ENCODE measurements at regions not wholly inside any gene's neighbourhood (a gene's known extent, or its start where the extent isn't known, plus 50 kb on each side); places are given as distances from the start of the nearest gene placed in this dataset.
"Not testable (repeated sequence)": the region's sequence is repeated elsewhere in the genome, so short reads cannot be mapped to it uniquely, and the experiment has no call there.

DNA sequence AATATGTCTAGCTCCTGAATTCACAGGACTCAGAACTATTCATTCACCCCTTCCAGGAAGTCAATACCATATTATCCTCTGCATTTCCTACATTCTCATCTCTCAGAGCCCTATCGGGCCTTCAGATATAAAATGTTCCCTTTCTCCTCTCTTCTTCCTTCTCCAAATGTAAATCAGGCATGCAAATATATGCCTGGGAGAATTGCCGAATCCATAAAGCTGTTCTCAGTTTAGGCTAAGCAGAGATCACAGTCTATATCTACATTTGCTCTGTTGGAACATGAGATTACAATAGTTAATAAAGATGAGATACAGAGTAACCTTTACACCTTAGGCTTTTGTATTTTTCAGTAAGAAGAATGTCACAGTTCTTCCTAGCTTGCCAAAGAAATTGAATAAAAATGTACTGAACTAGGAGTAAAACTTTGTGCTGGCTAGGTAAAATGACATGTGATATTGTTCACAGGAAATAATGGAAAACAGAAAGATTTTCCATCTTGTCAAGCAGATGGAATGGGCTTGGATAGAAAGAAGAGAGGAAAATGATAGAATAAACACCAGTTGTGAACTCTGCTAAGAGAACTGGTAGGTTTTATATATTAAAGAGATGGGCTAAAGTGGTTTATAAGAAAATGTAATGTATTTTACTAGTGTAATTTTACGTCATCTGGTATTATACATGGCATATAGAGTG, 161.5 kb downstream of the NRIP1 start:
- no peak for DNase-seq

DNA sequence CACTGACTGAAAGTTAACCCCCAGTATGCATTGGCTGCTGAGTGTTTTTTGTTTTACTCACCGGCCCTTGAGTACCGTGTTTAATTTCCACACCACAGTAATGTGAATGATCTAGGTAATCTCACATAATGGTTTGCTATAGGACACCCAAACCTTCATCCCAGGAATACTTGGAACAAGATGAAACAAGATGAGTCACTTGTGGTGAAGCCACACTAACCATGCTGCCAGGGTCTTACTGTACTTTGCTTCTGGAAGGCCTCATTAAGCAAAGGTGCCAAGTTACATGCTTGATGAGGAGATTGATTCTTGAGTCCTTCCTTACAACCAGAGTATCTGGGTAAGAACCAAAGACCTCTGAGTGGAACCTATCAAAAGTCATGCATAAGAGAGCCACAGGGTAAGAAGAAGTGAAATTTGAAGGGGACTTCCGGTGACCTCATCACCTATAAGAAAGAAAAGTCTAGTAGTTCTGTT, 163.3 kb downstream of the NRIP1 start:
- no peak for DNase-seq

GRCh38 chr21:14900611-14901010, 164.2 kb downstream of the NRIP1 start:
- DNase-seq = no peak

DNA sequence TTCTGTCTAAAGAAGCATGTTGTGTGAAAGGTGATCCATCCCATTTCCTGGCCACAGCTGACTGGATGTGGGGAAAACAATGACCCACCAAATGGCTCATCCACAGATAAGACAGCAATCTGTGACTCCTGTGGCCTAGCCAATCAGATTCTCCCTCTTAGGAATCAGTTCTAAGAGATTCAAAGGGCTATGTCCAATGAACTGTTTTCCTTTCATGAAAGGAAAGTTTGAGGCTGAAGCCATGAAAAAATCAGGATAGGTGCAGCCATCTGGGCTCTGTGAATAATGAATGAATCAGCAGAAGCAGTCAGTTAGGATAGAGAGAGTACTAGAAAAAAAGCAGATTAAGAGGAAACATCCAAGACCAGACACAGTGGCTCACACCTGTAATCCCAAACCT, 164.7 kb downstream of the NRIP1 start:
- peak in 1 of 51 donors; percentile 3 for DNase-seq

DNA sequence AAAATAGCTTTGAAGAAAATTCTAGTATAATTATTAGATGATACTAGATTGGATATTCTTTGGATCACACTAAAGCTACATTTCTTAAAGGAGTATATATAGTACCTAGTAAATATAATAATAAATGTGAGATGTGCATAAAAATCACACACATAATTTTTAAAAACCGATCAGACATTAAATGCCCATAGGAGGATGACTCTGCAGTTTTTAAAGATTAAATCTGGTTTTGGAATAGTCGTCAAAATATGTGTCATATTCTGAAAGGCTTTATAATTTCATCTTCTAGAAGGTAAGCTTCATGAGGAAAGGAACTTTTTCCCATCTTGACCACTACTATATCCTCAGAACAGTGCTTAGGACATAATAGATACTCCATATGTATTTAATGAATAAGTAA, 169.0 kb downstream of the NRIP1 start:
- no peak for DNase-seq

- DNase-seq = no peak
Measured at GRCh38 chr21:14890141-14890540, 174.7 kb downstream of the NRIP1 start.

GRCh38 chr21:14889080-14889810, 175.6 kb downstream of the NRIP1 start:
- no peak for DNase-seq

GRCh38 chr21:14888202-14888601, 176.6 kb downstream of the NRIP1 start:
- DNase-seq = peak in 1 of 51 donors; percentile 20

DNA sequence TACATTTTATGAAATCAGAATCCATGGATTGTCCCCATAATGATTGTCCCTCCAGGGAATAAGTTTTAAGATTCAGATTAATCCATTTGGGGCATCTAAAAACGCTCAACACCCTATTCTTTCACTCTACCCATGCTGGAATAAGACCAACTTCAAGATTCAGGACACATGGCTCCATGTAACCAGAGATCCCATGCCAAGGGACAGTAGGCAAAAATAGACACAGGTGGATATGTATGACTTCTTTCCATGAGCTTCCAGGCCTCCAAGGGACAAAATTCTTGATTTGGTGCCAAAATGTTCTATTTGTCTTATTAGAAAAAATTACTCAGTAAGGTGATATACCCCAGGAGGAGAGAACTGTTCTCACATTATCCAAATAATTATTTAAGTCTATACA, 178.8 kb downstream of the NRIP1 start:
- no peak for DNase-seq

- no peak for DNase-seq
Measured at GRCh38 chr21:14883351-14883750, 181.4 kb downstream of the NRIP1 start.

GRCh38 chr21:14882545-14882944, 182.3 kb downstream of the NRIP1 start:
- DNase-seq = not testable (repeated sequence)

DNA sequence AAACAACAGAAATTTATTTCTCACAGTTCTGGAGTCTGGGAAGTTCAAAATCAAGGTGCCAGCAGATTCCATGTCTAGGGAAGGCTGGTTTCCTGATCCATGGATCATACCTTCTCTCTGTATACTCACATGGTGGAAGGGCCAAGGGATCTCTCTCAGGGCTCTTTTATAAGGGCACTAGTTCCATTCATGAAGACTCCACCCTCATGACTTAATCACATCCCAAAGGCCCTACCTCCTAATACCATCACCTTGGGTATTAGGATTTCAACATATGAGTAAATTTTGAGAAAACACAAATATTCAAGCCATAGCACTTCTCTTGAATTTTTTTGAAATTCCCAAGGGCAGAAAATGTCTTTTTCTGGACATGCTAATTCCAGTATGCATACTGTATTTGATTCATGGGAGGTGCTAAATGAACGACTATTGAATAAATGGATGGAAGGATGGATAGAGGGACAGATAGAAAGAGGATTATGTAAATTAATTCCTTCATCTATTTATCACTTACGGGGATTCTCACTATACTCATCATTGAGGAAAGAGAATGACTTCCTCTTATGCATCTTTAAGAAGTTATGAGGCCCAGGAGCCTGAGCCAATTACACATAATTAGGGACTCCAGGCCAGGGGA, 182.8 kb downstream of the NRIP1 start:
- DNase-seq = no peak

- no peak for DNase-seq
Measured at GRCh38 chr21:14880922-14881321, 183.9 kb downstream of the NRIP1 start.

GRCh38 chr21:14879458-14879857, 185.3 kb downstream of the NRIP1 start:
- DNase-seq = no peak

DNA sequence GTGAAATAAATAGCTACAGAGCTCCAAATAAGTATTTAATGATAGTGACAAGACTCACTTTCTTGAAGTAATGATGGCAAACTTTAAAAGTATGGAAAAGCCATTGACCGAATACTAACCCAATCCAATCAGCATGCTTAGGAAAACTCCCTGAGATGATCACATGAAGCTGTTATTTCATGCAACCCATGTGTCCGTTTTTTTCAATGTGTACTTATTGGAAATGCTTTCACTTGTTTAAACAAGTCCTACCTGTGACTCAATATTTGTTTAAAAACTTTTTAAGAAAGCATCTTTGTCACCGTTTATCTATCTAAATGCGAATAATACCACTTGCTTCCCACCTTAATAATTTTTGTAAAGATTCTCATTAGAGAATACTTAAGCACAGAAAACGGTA, 185.8 kb downstream of the NRIP1 start:
- no peak for DNase-seq

- no peak for DNase-seq
Measured at GRCh38 chr21:14877581-14878228, 187.1 kb downstream of the NRIP1 start.

DNA sequence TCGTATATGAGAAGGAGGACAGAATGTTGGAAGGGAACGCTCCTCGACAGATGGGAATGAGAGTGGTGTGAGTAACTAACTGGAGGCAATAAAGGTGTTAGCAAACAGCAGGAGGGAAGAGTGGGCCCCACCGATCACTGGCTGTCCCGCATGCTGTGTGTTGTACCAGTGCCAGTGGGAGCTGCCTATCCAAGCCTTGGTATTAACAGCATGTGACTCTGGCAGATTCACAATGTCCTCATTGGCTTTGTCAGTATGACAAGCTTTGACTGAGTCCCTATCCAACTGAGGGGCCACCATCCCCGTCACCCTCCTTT, 188.3 kb downstream of the NRIP1 start:
- no peak for DNase-seq

DNA sequence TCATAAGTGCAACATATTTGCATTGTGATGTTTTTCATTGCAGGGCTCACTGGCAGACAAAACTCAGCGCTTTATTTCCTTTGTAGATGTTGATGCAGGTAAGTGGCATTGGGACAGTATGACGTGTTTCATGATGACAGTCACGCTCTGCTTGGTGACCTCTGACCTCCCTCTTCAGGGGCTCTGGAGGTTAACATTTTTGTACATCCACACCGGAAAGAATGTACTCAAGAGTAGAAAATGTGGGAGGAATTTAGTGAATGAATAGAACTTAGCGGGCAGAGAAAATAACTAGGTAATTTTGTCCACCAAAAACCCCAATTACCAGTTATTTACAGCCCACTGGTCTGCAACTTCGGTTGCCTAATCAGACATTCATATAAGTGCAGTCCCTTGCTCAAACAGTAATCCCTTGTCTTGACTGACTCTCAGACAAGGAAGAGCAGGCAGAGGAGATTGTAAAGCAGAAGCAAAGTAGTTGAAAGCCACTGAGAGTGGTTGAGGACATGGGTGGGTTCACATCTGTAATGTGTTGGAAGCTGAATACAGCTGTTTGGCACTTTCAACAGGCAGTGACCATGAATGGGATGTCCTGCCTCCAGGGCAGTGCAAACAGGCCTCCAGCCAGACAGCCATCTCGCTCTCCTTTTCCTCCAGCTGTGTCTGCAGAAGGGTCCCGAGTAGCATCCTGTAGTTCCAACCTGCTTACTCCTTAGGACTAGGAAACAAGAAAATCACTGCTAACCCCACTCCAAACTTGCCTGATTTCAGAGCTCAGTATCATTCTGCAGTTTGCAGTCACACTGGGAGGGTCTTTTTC, 188.9 kb downstream of the NRIP1 start:
- no peak for DNase-seq

DNA sequence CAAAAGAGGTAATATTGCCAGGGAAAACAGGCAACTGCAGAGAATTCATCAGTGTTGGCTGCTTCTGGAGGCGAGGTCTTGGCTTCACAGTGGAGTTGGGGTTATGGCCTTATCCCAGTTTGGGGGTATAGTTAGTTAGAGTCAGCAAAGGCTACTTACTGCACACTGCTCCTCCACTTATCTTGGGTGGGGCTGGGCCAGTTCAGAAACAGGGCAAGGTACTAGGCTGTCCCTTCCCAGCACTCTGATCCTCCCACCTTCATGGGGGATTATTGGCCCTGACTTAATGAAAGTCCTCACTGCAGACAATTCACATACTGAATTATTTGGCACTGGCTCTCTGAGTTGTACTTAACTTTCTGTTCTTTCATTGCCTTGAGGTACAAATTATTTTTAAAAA, 189.6 kb downstream of the NRIP1 start:
- no peak for DNase-seq

- no peak for DNase-seq
Measured at GRCh38 chr21:14874379-14874778, 190.4 kb downstream of the NRIP1 start.

- no peak for DNase-seq
Measured at GRCh38 chr21:14871861-14872260, 192.9 kb downstream of the NRIP1 start.

DNA sequence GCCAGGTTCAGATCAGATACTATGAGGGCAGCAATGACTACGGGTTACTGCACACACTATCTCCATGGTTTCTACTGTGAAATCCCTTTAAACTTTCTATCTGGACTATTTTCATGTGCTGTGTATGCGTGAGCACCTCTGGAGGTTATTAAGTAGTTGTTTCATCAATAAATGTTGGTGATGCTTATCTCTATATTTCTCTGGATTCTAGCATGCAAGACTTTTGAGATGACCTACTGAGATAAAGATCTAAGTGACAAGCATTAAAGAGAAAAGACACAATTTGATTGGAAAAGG, 194.0 kb downstream of the NRIP1 start:
- no peak for DNase-seq
